Fibroblast of peridontal ligament (primary cell): ENCODE measurements at regions not wholly inside any gene's neighbourhood (a gene's known extent, or its start where the extent isn't known, plus 50 kb on each side); places are given as distances from the start of the nearest gene placed in this dataset.
"Not testable (repeated sequence)": the region's sequence is repeated elsewhere in the genome, so short reads cannot be mapped to it uniquely, and the experiment has no call there.

Experiments used
- DNase-seq: peaks from one replicate; pipeline ENCODE4 v3.0.0-alpha.2; 2010; ENCODE audit errors: extremely low read depth

DNA sequence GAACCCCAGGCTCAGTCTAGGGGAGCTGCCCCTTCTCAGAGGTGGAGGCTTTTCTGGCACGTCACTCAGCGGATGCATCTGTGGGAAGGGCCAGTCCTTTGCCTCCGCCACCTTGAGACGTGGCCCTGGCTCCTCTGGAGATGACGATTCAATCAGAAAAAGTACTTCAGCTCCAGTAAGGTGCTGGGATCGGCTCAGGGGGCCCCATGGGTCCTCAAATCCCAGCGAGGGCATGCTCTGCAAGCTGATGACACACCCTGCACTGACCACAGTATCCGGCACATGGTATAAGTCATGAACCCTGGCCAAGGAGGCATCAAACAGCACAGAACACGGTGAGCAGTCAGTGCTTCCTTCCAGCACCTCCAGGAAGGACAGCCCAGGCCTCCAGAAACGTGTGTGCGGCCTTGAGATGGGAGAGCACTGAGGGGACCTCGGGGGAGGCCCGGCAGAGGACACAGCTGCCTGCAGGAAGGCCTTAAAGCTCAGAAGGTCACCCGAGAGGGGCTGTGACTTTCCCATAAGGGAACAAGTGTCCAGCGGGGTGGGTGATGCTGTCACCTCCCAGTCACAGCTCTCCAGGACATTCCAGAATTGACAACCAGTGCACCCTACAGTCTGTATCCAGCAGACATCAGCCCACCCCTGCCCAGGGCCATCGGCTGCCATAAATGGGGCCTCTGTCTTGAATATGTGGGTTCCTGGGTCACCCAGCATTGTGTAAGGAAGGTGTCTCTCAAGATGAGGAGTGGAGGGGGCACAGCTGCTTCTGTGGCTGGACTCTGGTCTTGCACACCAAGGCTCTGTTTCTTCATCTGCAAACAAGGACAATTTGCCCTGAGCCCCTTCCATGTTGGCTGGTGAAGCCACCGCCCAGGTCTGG is 205.8 kb downstream of the NDUFA10 start:
- no peak for DNase-seq

DNA sequence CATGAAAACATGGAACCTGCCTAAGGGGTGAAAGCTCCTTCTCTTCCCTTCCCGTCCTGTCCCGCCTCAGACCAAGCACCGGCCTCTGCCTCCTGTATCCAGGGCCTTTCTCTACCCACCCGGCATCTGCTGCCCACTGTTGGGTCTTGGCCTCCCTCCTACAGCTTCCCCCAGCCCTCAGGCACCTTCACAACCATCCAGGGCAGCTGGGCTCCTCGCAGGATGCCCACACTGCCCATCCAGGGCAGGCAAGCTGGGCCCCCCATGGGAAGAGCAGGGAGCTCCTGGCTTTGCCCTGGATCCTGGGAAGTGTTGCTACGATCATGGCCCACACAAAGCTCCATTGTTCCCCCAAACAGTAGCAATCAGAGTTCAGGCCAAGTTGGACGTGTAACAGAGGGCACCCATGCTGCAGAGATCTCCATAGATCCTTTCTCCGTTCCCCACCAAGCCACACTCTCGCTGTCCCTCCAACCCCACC is 206.6 kb downstream of the NDUFA10 start:
- DNase-seq, result no peak

- no peak for DNase-seq
Measured at GRCh38 chr2:239818086-239818485, 207.1 kb downstream of the NDUFA10 start.

DNA sequence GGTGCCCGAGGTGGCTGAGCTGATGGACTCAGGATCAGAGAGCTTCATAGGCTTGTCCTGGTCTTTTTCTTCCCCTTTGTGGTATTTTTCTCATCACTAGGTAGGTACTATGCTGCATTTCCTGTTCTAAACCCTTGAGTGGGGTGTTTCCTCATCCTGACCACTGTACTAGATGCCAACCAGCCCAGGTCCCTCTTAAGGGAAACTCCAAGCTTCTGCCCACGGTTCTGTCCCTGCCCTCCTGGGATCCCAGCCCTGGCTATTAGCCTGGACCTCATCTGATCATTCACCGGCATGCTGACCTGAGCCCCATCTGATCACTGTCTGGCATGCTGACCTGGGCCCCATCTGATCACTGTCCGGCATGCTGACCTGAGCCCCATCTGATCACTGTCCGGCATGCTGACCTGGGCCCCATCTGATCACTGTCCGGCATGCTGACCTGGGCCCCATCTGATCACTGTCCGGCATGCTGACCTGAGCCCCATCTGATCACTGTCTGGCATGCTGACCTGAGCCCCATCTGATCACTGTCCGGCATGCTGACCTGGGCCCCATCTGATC is 207.6 kb downstream of the NDUFA10 start:
- not testable (repeated sequence) for DNase-seq

- no peak for DNase-seq
Measured at GRCh38 chr2:239816576-239817467, 208.3 kb downstream of the NDUFA10 start.

GRCh38 chr2:239815671-239816070 is 209.5 kb downstream of the NDUFA10 start:
- DNase-seq, result no peak

DNA sequence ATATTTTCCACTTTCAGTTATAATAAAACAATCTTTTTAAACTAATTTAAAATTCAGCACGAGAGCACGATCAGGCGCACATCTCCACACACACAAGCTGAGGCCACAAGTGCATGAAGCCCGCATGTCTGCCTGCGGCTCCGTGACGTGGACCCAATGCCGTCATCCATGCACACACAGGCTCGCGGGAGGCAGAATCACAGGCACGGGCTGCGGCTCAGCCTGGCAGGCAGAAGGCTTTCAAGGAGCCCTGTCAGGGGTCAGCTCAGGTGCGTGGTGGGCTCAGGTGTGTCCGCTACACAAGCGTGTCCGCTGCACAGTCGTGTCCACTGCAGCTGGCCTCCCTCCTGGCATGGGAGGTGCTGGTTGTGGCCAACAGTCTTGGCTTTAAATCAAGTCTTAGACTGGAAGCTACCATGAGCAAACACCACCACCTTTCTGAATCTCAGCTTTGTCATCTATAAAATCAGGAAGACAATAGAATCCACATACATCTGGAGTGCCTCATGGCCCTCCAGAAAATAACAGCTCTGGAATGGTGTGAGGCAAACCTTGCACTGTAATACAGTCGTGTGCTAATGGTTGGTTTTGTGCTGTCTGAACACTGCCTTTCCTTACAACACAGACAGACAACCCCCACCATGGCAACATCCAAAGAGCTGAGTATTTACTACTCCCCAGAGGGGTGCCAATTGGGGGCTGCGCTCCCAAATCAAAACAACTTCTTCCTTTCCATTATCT is 210.1 kb downstream of the NDUFA10 start:
- no peak for DNase-seq

GRCh38 chr2:239814116-239814860 is 210.9 kb downstream of the NDUFA10 start:
- DNase-seq, result no peak

GRCh38 chr2:239813261-239814115 is 211.7 kb downstream of the NDUFA10 start:
- no peak for DNase-seq

GRCh38 chr2:239811806-239812560 is 213.2 kb downstream of the NDUFA10 start:
- no peak for DNase-seq

- DNase-seq, result no peak
Measured at GRCh38 chr2:239811111-239811781, 213.9 kb downstream of the NDUFA10 start.

GRCh38 chr2:239809391-239809790 is 215.8 kb downstream of the NDUFA10 start:
- DNase-seq, result no peak

DNA sequence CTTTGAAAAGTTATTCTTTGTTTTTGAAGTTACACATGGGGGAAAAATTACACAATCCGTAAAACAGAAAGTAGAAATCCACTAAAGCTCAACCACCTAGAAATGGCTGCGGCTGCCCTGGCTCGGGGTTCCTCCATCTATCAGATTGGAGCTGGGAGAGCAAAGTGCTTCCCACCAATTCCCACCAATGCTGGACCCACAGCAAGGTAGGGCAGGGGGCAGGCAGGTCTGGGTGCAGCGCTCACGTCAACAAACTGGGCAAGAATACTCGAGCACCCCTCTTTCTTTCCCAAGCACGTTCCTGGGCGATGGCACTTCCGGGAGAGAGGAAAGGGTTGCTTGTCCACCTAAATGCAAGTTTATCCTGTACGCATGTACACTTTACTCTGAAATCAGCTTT is 217.6 kb downstream of the NDUFA10 start:
- no peak for DNase-seq

DNA sequence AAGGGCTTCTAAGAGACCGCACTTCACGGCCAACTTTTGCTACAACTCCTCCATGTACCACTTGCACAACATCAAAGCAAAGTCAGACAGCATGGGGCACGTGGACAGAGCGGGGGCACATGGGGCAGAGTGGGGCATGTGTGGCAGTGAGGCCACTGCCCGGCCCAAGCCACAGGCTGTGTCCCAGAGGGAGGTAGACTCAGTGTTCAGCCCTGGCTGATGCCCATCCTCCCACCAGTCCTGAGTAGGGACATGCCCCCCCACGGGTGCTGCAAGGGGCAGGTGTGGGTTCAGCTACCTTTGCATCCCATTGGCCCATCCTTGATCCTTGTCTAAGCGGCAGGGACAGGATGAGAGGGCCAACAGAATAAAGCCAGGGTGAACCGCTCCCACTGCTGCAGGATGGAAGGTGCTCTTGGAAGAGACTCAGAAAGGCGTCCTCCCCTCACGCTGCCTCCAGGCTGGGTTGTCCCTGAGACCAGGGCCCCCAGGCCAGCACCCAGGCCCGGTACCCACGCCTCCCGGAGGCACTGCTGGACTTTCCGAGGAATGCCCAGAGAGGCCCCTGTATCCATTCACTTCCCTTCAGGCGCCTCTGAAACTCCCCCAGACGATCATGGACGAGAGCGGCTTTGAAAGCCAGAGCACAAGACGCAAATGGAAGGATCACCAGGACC is 218.2 kb downstream of the NDUFA10 start:
- no peak for DNase-seq

DNA sequence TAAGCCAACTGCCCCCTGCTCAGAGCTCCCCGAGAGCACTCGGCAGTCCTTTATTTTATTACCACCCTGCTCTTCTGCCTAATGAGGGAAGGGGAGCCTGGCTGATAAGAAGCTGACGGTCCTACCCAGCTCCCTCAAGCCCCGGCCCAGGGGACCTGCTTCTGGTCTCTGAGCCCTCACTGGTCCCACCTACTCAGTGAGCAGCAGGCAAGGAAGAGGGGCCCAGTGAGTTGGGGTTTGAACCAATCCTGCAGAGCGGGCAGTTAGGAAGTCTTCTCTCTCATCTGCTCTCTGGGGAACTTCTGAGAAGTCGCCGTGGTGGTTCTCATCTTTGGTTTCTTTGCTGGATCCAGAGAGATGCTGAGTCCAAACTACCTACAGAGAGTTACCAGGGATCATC is 218.9 kb downstream of the NDUFA10 start:
- no peak for DNase-seq

GRCh38 chr2:239805414-239805813 is 219.7 kb downstream of the NDUFA10 start:
- no peak for DNase-seq

GRCh38 chr2:239805043-239805329 is 220.2 kb downstream of the NDUFA10 start:
- DNase-seq, result no peak
